GM21825 (cell line): ENCODE measurements at regions not wholly inside any gene's neighbourhood (a gene's known extent, or its start where the extent isn't known, plus 50 kb on each side); places are given as distances from the start of the nearest gene placed in this dataset.

ENCODE experiments used
- ATAC-seq: cut with Tn5 transposase; IDR thresholded peaks from one replicate; pipeline ENCODE4 v1.9.1; 2021; ENCODE audit warnings: mild to moderate bottlenecking, moderate library complexity; ENCODE audit not compliant: unreplicated experiment

DNA sequence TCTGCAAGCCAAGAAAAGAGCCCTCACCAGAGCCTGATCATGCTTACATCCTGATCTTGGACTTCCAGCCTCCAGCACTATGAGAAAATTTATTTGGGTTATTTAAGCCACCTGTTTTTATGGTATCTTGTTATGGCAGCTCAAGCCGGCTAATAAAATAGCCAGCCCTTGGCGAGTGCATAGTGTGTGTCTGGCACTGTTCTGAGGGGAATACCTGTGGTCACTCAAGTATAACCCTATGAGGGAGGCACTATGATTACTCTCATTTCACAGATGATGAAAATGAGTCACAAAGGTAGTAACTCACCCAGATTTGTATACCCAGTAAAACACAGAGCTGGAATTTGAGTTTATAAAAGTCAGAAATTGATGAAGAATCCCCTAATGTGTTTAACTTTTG, 556.9 kb upstream of the SETBP1 start:
- ATAC-seq, result no peak

DNA sequence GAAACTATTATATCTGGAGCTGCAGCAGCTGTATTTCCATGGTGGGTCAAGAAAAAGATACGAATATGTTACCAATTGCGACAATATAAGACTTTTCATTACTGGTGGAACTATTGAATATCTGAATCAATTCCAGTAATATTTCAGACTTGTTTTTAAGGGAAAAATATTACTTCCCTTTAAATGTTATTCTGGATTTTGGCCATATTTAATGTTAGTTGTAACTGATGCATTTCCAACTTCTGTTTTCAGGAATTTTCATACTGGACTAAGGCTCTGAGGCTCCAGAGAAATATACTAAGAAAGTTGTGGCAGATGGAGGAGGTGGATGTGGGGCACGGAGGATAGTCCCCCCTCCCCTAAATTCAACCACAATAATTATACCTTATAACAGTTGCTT, 555.2 kb upstream of the SETBP1 start:
- ATAC-seq, result no peak

DNA sequence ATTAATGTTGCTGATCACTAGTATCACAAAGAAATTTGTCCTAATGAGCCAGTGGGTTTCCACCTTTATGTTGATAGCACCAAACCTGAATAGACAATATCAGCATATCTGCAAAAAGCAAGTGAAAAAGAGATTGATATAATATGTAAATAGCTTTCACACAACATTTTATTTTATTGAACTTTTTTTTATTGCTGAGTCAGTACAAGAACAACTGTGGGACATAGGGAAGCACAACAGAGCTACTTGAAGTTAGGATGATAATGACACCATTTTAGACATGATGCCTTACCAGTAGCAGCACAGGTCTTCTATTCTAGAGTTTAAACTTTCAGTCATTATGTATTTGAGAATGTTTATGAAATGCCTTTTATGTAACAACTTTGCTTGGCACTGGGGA, 554.1 kb upstream of the SETBP1 start:
- ATAC-seq, result no peak

DNA sequence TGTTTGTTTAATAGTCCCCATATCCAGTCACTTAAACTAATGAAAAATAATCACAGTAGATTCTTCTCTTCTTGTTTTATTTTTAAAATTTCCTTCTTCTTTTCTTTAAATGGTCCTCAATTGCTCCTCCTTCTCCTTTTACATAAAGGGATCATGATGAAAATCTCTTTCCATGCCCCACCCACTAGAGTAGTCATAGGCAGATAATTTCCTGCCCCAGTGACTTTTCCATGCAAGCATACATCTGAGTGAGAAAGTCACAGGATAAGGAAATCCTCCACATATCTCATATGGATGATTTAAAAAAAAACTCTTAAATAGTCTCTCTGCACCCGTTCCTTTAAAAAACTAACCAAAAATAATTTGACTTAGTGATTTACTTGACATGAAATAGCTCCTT, 552.3 kb upstream of the SETBP1 start:
- no peak for ATAC-seq

DNA sequence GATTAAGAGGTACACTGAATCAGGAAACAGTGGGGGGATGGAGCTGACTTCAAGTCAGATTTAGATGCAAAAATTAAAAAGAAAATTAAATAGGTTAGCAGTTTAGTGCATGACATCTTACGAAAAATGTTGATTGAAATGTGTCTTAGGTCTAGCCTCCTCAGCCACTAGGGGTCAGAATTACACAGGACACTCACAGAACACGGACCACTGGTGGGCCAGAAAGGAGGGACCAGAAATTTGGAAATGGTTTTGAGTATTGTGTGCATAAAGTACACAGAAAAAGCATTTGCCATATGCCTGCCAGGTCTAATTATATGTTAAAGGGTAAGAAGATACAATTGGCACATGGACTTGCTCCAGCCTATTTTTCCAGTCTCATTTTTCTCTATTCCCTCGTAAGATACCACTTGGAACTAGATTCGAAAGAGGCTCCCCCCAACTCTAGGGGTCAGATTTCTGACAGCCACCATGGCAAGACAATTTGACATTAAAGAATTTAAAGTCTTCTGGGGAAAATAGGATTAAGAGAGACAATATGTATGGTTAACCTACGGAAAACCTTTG, 550.2 kb upstream of the SETBP1 start:
- ATAC-seq, result no peak

DNA sequence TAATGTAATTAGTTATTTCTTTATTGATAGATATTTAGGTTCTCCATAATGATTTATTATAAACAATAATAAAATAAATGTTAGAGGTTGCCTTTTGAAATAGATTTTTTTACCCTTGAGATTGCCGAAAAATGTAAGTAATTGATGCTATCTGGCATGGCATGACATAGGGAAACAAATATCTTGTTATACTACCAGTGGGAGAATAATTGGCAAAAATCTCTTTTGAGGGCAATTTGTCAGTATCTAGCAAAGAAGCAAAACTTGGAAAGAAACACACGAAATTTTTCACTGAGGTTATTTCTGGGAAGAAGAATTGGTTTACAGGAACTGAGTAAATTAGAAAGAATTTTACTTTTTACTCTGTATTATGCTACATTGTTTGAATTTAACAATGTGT, 547.2 kb upstream of the SETBP1 start:
- no peak for ATAC-seq

DNA sequence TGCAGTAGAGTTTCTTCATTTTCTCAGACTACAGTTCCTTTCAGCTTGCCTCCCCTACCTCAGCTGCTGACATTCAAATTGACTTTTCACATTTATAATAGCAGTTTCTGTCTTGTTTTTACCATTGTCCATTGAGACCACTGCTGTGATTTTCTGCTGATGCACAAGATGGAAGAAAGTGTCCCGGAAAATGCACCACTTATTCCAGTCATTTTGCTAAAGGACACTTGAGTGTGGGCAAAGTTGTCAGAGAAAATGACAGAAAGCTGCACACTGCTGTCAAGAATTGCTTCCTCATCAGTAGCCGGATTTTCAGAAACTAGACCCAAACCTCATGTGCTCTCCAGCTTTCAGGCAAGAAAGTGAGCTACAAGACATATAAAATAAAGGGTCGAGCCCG, 546.2 kb upstream of the SETBP1 start:
- no peak for ATAC-seq

DNA sequence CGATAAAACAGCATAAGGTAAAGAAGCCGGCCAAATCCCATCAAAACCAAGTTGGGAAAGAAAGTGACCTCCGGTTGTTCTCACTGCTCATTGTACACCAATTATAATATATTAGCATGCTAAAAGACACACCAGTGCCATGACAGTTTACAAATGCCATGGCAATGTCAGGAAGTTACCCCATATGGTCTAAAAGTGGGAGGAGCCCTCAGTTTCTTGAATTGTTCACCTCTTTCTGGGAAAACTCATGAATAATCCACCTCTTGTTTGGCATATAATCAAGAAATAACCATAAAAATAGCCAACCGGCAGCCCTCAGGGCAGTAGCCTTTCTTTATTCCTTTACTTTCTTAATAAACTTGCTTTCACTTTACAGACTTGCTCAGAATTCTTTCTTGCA, 544.9 kb upstream of the SETBP1 start:
- no peak for ATAC-seq

DNA sequence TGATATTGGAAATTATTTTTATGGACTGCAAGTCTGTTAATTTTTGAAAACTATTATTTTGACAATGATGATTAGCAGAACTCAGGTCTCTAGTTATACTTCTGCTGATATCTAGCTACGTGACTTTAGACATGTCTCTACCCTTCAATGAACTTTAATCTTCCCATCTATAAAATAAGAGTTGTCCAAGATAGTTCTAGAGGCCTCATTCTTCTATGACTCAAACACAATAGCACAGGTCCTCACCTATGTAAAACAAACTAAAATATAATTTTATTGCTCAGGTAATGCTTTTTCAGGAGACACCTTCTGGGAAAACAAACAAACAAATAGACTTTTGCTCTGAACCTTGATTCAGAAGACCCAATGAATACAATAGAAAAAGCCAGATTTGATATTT, 544.4 kb upstream of the SETBP1 start:
- ATAC-seq, result no peak

DNA sequence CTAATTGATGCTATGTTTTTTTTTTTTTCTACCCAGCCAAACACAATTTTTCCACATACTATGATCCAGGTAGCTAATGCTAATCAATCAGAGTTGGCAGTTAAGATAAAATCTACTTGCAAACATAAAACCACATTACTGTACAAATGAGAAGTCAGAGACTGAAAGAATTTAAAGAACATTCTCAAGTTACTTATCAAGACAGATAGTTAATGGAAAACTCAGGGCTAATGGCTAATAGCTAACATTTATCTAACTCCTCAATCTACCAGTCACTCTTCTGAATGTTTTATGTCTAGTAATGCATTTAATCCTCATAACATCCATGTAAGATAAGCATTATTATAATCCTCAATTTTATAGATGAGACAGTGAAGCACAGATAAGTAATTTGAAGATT, 537.6 kb upstream of the SETBP1 start:
- ATAC-seq, result no peak

DNA sequence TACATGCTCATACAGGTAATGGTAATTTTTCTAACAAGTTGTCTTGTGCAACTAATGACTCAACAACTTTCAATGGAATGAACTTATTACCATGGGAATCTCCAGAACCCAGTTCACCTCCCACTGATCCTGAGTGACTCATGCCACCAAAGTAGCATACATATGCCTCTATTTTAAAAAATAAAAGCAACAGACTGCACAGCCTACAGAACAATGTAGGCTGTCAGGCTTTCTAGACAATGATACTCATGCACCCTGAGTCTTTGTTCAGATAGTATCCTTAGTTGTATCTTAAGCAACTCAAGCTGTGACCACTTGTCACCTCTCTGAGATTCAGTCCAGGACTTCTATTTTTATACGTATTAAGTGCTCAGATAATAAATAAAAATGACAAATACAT, 531.0 kb upstream of the SETBP1 start:
- ATAC-seq, result no peak

DNA sequence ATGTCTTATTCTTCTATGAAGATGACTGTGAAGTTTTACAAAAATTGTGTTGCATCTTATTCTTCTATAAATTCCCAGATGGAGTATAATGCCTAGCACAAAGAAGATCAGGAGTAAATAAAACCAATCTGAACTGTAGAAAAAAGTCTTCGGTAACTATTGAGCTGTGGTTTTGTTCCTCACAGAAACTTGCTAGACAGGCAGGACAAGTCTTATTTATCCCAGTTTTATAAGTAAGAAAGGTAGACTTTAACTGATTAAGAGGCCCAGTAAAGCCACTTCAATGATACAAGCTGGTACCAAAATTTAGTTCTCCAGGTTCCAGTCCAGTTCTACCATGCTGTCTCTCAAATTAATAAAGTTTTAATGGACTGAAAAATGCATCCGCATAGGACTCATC, 526.7 kb upstream of the SETBP1 start:
- no peak for ATAC-seq

DNA sequence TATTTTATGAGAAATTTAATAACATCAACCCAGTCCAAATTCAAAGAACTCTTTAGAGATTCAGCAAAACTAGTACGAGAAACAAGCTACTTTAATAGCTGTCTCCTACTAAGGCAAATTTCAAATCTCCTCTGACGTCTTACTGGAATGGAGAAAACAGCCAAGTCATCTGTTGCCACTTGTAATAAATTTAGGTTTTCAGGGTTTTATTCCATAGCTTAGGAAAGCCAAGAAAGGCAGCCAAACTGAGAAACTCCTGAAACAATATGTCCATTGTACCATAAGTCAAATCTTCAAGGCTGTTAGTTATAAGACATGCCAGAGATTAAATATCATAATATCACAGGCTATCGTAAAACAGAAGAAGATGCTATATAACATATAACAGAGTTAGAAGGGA, 524.6 kb upstream of the SETBP1 start:
- ATAC-seq, result no peak

DNA sequence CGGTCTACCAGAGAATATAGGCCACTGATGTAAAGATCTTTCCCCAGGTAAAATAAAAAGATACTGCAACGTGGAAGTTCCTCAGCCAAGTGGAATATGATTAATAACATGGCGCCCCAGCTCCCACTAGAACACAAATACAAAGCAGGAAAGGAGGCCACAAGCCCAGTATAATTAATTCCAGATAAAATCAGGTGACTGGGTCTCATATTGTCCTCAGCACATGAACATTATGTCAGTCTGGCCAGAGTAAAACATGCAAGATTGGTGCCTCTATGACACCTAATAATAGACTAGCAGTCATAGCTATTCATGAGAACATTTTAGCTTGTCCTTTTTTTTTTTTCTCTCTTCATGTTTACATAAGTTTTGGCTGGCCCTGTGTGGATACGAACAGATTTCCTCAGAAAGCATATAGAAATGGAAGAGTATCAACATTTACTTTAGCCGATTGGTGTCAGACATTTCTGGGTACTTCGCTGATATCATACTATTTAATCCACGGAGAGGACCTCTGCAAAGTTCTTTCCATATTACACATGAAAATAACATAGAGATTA, 523.8 kb upstream of the SETBP1 start:
- ATAC-seq, result no peak

DNA sequence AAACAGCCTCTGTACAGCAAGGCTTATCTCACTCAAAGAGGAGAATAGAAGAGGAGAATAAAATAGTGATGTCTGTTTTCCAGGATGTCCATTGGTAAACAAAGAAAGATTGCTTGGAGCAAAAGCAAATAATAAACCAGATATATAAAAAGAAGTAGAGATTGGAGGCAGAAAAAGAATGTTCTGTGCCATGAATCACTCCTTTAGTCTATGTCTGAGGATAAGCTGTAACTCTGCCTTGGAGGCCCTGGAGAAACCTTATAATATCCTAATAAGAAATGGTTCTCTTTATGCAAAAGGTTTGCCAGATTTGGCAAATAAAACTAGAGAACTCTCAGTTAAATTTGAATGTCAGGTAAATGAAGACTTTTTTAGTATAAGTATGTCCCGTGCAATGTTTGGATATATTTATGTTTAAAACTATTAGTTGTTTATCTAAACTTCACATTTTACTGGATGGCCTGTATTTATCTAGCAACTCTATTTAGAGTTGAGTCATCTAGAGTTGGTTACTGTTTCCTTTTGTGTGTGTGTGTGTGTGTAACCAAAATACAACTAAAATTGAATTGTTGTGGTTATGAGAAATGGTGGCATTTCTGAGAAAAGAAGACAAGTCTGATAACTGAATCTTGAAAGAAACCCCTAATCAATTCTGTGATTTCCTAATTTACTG, 510.3 kb upstream of the SETBP1 start:
- no peak for ATAC-seq

DNA sequence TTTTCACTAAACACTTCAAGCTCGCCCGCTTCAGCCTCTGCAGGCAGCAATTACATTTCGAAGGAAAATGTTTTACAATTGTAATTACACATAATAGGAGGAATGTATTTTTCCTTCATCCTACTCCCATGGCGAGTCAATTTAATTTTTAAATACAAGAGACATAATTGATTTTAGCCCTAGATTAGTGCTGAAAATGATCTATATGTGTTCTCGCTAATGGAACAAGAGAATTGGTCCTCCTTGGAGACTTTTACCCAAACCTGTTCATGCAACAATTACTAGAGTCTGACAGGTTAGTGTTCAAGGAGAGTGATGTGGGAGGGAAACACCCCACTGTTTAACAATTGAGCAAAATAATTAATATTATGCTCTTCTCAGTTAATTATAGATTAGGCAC, 509.4 kb upstream of the SETBP1 start:
- no peak for ATAC-seq

DNA sequence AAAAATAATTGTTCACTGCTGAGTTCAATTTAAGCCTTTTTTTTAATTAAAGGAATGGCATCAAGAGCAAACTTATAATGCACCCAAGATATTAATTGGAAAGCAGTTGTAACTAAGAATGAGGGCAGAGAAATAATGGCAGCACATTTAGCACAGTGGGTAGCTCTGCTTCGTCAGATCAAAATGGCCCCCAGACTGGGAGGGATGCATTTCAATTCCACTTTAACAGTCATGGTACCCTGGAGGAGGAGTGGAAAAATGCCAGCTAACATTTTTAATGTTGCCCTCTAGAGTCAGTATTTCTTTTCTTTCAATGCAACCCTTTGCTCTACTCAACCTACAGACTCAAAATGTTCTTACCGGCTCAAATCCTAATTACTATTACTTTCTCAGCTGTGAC, 504.8 kb upstream of the SETBP1 start:
- no peak for ATAC-seq

DNA sequence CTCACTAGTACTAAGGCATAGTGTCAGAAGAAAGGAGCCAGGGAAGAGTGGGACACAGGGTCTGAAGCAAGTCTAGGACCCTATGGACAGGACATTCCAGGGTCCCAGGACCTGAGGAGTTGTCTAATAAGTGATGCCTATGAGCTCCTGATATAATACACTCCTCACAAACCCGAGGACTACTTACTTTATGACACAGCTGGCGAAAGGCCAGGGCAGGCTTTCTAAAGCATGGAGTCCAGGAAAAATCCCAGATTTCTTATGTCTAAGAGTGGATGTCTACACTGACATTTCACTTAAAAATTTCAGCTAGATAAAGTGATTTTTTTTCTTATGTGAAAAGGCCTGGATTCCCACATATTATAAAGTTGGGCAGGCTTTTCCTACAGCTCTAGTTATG, 502.2 kb upstream of the SETBP1 start:
- no peak for ATAC-seq

DNA sequence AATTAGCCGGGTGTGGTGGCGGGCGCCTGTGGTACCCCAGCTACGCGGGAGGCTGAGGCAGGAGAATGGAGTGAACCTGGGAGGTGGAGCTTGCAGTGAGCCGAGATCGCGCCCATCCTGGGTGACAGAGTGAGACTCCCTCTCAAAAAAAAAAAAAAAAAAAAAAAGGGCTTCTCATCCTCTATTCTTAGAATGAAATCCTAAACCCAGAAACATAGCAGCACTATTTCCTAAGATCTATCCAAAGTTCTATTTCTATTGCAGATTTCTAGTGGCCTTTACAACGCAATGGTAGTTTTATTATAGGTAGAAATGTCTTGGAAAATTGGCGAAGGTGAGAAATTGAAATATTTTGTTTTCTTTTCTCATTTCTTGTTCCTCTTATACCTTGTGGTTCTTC, 501.0 kb upstream of the SETBP1 start:
- ATAC-seq, result no peak

DNA sequence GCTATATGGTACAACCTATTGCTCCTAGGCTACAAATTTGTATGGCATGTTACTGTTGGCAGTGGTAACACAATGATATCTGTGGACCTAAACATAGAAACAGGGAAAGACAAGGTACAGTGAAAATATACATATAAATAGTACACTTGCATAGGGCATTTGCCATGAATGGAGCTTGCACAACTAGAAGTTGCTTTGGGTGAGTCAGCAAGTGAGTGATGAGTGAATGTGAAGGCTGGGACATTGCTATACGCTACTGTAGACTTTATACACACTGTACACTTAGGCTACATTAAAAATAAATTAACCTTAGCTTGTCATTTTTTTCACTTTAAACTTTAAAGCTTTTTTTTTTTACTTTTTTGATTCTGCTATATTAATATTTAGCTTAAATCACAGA, 500.0 kb upstream of the SETBP1 start:
- ATAC-seq, result no peak

DNA sequence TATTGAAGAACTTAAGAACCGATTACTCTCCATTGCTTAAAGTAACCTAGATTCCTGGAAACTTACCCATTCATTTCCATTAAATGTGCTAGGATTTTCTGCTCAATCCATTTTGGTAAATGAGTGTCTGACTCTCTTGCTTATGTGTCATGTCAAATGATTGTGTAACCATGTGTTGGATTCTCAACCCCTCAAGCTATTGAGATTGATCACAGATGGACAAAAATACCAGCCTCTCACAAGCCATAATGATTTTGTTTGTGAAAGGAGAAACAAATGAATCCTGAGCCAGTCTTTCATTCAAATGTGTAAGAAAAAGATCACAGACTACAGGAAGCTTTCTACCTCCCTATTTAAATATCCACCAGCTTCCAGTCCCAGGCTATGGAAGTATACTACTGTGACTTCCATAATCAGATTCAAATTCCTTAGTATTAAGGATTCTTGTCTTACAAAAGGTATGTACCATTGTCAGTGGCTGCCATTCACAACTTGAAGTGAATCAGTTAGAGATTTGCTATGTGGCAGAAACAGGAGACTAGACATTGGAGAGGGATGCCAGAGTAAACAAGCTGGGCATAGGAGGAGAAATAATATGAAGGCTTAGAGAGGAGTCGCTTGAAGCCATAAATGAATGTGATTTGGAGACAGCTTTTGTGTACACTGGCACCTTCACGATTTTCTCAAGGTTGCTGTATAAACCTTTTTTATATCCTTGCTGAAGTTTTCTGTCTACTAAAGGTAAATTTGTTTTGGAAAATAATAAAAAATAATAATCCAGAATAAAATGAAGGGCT, 498.5 kb upstream of the SETBP1 start:
- ATAC-seq, result no peak

DNA sequence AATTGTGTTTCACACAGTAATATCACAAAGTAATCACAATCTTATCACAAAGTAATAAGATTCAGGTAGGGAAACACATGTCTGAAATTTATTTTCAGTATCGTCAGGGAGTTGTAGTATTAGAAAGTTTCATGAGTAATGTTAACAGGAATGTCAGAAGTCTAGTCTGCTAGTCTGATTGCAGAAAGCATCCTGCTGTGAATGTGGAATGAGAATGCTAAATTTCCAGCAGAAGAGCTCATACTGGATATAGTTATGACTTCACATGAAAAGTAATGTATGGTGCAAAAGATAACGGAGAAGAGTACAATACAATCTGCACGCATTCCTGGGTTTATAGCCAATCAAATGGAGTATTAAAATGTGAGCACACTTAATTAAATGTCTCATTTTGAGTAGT, 494.7 kb upstream of the SETBP1 start:
- ATAC-seq, result no peak
